ENCODE measurements at regions not wholly inside any gene's neighbourhood (a gene's known extent, or its start where the extent isn't known, plus 50 kb on each side); places are given as distances from the start of the nearest gene placed in this dataset.

DNA sequence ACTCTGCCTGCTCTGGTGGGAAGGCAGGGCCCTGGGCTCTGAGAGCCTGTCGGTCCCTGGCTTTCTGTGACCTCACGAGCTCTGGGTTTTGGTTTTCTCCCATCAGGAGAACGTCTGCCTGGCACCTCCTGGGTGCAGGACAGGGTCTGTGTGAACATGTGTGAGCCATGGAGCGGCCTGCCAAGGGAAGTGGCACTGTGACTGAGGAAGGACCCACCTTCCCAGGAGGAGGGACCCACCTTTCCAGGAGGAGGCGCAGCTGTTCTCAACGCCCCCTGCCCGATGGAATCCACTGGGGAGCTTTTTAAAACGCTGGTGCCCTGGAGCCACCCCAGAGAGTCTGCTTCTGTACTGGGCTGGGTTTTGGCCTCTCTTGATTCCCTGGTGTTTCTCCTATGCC is 168.7 kb downstream of the GLI2 start:
- DNase-seq: no peak

- no peak for DNase-seq
Observed at GRCh38 chr2:120904830-120905234, 169.2 kb downstream of the GLI2 start.

DNA sequence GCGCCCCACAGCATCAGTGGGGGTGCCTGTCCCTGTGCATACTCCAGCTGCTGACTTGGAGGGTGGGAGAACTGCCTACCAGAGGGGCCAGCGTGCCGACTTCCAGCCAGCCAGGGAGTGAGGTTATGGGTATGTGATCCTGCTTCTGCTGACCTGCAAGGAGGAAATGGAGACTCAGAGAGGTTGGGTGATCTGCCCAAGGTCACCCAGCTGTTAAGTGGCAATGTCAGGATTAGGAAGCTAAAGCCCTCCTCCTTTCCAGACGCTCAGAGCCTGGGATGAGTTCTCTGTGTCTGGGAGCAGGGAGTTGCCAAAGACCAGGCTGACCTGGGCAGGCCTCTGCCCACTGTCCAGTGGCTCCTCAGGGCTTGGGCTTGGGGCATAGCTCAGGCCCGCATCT is 169.6 kb downstream of the GLI2 start:
- no peak for DNase-seq

- no peak for DNase-seq
Observed at GRCh38 chr2:120905824-120906571, 170.3 kb downstream of the GLI2 start.

GRCh38 chr2:120906914-120907313 is 171.2 kb downstream of the GLI2 start:
- no peak for DNase-seq

- DNase-seq: no peak
Observed at GRCh38 chr2:120907822-120908221, 172.2 kb downstream of the GLI2 start.

DNA sequence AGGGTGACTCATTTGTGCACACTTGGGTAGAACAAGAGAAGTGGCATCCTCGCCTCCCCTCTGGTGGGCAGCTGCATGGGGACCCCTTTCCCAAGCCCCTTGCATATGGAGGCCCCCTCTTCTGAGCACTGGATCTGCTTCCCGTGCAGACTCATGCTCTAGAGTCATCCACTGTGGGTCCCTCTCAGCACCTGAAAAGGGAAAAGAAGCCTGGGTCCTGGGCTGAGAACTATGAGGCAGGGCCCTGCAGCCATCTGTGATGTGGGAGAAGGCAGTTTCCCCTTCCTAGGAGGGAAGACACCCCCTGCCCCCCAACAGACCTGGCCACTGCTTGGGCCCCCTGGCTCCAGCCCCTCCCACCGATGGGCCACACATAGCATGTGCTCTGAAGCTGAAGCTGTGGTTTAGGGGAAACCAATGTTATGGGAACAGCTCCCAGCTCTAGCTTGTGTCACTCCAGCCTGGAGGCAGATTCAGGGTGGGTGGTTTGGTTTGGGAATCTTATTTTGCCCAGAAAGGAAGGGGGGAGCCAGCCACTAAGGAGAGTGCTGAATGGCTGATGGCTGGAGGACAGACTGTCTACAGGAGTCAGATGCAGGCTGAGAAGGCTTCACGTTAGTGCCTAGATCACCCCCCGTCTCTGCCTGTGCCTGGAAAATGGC is 172.8 kb downstream of the GLI2 start:
- DNase-seq: no peak

DNA sequence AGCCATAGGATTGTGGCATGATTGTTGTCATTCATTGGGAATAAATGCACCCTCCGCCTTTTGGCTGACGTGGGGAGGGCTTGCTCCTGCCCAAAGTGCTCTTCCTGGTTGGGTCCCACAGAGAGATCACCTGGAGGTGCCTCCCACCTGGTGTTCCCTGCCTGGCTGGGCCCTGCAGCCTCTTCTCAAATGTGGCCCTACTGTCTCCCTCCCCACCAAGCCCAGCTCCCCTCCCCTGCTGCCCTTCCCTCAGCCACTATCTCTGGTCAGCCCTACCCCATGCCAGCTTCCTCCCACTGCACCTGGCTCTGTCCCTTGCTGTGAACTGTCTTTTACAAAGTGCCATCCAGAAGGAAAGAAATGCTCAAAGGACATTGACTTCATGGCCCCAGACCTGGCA is 173.4 kb downstream of the GLI2 start:
- no peak for DNase-seq

DNA sequence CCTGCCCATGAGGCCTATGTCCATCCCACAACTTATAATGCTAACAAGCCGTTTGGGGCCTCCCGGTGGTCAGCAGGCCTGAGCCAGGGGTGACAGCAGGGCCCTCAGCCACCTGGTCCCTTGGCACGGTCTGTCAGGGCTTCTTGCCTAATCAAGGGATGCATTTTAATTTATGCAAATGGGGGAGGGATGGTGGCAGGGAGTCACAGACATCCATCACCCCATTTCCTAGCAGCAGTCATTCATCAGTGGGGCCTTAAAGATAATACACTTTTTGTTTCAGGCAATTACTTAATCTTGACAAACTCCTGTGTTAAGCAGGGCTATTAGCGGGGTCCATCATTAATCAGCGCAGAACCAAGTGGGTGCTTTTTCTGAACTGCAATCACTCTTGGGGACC is 174.5 kb downstream of the GLI2 start:
- no peak for DNase-seq

DNA sequence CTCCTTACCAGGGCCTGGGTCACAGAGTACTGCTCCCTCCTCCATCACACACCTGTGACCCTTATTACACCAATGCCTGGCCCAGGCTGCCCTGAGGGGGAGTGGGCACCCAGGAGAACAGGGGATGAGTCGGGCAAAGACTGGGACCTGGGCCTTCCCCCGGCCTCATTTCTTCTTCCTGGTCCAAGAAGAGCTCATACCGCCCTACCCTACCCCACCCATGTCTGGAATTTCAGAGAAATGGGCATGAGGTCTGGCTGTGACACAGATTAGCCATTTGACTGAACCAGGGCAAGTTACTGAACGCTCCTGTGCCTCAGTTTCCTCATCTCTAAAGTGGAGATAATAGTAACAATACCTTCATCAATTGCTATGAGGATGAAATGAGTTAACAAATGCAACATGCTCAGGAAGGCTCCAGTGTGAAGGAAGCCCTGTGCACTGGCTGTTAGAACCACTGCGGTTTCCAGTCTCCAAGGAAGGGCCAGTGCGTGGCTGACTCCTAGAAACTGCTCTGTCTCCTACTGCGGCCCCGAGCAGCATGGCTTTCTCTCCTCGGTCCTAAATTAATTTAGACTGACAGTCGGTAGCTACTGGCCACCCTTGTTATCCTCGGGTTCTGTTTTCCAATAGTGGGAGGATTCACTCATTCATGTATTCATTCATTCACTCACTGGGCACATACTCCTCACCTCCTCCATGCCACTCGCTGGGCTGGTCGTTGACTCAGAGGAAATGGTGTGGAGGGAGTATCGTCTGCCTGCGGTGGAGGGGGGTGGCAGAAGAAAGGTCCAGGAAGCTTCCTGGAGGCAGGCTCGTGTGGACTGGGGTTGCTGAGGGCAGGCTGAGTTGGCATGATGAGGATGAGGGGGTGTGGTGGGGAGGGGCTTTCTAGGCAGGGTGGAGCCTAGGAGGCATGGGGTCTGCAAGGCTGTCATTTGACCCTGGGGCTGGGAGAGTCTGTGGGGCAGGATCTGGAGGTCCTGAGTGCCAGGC is 175.6 kb downstream of the GLI2 start:
- no peak for DNase-seq

GRCh38 chr2:120912101-120912985 is 176.7 kb downstream of the GLI2 start:
- no peak for DNase-seq

DNA sequence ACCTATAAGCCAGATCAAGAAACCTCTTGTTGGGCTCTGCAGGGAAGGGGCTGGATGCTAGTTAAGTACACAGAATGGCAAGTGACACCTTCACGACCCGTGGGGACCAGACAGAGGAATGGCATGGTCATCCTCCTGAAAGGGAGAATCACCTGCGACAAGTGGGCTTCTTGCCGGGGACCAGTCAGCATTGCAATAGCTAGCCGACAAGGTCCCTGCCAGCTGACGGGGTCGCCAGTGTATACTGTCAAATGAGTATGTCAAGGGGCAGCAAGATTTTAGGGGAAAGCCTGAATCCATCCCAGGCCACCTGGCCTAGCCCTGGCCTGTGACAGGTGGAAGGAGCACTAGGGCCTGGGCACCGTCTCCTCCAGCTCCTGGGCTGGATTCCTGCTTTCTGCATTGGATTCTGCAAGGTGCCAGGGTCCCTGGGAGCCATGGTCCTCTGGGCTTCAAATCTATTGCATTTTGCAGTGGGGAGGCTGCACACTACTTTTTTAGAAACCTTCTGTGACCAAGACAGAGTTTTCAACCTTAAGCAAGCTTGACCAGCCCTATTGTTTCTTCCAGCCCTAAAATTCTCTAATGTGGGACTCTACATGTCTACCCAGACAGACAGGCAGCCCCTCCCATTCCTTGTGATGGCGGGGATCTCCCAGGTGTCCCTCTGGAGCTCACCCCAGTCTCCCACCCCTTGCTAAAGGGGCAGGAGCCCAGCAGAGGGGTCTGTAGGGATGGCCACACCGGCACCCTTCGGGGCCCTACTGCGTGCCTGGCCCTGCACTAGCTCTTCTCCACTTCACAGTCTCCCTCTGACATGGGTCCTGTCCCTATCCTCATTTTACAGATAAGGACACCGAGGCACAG is 178.5 kb downstream of the GLI2 start:
- DNase-seq: no peak

DNA sequence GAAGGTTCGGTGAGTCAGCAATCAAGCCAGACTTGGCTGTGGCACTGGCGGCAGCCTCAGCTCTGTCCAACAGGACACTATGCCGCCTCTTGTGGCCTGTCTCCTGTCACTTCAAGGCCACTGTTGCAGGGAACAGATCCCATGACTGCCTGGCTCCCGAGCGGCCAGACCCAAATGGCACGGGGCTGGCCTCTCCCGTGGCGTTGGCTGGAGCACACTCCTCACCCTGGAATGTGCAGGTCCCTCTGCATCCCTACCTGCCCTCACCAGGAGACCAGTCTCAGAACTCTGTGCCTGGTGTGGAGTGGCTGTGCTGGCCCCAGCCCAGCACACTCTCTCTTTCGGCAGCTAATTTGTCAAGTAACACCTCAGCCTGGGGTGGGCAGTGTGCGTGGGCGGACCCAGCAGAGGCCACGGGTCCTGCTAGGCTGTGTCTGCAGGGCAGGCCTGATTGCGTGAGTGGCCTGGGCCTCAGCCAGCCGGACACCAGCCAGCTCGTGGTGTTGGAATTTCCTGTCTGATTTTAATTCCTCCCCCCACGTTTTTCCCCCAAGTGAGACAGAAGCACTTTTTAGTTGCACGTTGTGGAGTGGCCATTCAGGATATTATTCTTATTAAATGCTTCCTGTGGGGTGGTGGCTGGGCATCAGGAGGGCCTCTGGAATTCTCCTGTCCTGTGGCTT is 179.3 kb downstream of the GLI2 start:
- DNase-seq: no peak

- no peak for DNase-seq
Observed at GRCh38 chr2:120915670-120916069, 180.0 kb downstream of the GLI2 start.

- DNase-seq: no peak
Observed at GRCh38 chr2:120916446-120916845, 180.8 kb downstream of the GLI2 start.

GRCh38 chr2:120917886-120918285 is 182.2 kb downstream of the GLI2 start:
- DNase-seq: no peak

DNA sequence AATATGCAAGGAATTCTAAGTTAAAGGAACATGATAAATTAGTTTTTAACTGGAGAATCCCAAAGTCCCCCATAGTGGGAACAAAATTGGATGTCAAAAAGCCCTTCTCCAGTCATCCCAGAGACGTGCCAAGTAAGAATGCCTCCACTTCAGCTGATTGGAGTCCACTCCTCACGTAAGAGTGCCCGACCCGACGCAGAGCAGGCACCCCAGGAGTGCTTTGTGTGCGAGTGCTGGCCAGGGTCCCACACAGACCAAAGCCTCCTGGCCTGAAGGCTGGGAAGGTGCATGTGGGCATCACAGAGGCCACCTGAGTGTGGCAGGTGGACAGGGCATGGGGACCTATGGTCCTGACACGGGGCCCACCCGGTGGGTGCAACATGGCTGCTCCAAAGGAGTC is 183.5 kb downstream of the GLI2 start:
- DNase-seq: no peak

DNA sequence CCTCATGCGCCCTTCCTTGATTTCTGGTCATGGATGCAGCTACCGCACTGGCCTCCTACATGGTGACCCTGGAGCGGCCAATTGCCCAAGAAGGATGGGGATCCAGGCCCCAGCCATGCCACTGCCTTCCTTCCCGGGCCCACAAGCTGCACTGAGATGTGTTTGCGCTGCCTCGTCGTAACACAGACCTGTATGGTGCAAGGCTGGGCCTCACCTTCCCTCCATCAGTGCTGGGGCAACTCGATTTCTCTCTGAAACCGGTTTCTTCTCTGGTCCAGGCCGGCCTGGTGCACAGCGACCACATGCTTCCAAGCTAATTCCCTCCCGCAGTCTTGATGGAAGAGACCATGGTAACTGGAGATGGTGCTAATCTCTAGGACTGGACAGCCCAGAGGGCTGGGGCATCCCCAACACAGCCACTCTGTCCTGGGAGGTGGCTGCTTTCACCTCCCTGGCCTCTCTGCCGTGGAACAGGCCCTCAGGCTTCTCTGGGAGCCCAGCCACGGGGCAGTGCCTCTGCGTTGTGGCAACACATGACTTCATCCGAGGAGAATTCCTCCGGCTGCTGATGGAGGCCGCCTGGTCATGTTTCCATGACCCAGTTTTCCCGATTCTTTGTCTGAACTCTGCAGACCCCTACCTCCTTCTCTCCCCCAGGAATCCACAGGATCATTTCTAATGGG is 184.2 kb downstream of the GLI2 start:
- no peak for DNase-seq

- DNase-seq: no peak
Observed at GRCh38 chr2:120920454-120921148, 184.9 kb downstream of the GLI2 start.

- DNase-seq: no peak
Observed at GRCh38 chr2:120921457-120921856, 185.8 kb downstream of the GLI2 start.
